ENCODE measurements at regions not wholly inside any gene's neighbourhood (a gene's known extent, or its start where the extent isn't known, plus 50 kb on each side); places are given as distances from the start of the nearest gene placed in this dataset.

- no peak for TF ChIP-seq POLR2A (IDR thresholded peaks at IDR 0.05; ENCODE audit: low read depth, low read length)
- no peak for TF ChIP-seq POLR2AphosphoS5 (IDR thresholded peaks at IDR 0.05; ENCODE audit: insufficient read depth, low read depth, low read length)
Measured at GRCh38 chr20:12883507-12883885, 125.3 kb upstream of the SPTLC3 start.
